OCI-LY7 (cell line): ENCODE measurements at regions not wholly inside any gene's neighbourhood (a gene's known extent, or its start where the extent isn't known, plus 50 kb on each side); places are given as distances from the start of the nearest gene placed in this dataset.

Experiments
- BruUV-seq: library from RNA; stranded (reverse); fragments of 400-500 nt; replicated peaks from 2 replicates; lab custom pipeline; 2021; lab: Mats Ljungman, UMichigan
- CTCF ChIA-PET: fragments of 300-600 bp; sonication (Branson Sonifier 250); formaldehyde crosslinking; loops from one replicate; lab custom pipeline; 2022; ENCODE audit warnings: antibody characterized with exemption; ENCODE audit not compliant: unreplicated experiment; lab: Charles Lee
- POLR2A ChIA-PET: fragments of 300-600 bp; sonication (Branson Sonifier 250); formaldehyde crosslinking; loops from one replicate; lab custom pipeline; 2022; ENCODE audit warnings: antibody characterized with exemption; lab: Charles Lee
- DNase-seq: peaks from one replicate; pipeline ENCODE4 v3.0.0-alpha.2; 2015; ENCODE audit warnings: low spot score
- H2AFZ ChIP-seq: fragments of 200-600 bp; sonication (generic), shearing (Covaris generic); 2 replicates; pipeline ENCODE4 v1.6.1; 2014; ENCODE audit warnings: mild to moderate bottlenecking, antibody characterized with exemption, low read length, moderate library complexity
- H3K27ac ChIP-seq: fragments of 200-600 bp; sonication (generic); 2 replicates; pipeline ENCODE4 v1.5.1; 2014; ENCODE audit warnings: mixed run types, low read depth, mild to moderate bottlenecking, moderate library complexity, low read length, inconsistent platforms; ENCODE audit not compliant: poor library complexity, severe bottlenecking
- H3K36me3 ChIP-seq: fragments of 200-600 bp; sonication (generic); 2 replicates; pipeline ENCODE4 v1.6.1; 2014; ENCODE audit warnings: mild to moderate bottlenecking, antibody characterized with exemption, low read length, moderate library complexity, mixed read lengths; ENCODE audit not compliant: insufficient read depth
- H3K4me1 ChIP-seq: fragments of 200-600 bp; sonication (generic); 2 replicates; pipeline ENCODE4 v1.5.1; 2014; ENCODE audit warnings: mild to moderate bottlenecking, low read length; ENCODE audit not compliant: insufficient read depth, poor library complexity, severe bottlenecking
- H3K4me2 ChIP-seq: fragments of 200-600 bp; sonication (generic); 2 replicates; pipeline ENCODE4 v1.6.1; 2014; ENCODE audit warnings: mild to moderate bottlenecking, low read length
- H3K4me3 ChIP-seq: fragments of 200-600 bp; sonication (generic); 2 replicates; pipeline ENCODE4 v1.5.1; 2014; ENCODE audit warnings: mild to moderate bottlenecking, low read depth, low read length; ENCODE audit not compliant: poor library complexity, severe bottlenecking
- H3K79me2 ChIP-seq: fragments of 200-600 bp; sonication (generic); 2 replicates; pipeline ENCODE4 v1.6.1; 2016; ENCODE audit warnings: low read depth, mild to moderate bottlenecking, low read length, moderate library complexity, mixed read lengths; ENCODE audit not compliant: insufficient read depth
- H3K9me2 ChIP-seq: fragments of 200-600 bp; sonication (generic); 2 replicates; pipeline ENCODE4 v1.6.1; 2016; ENCODE audit warnings: mild to moderate bottlenecking, low read length, mixed read lengths; ENCODE audit not compliant: insufficient read depth
- H3K9me3 ChIP-seq: fragments of 200-600 bp; sonication (generic); 2 replicates; pipeline ENCODE4 v1.6.1; 2014; ENCODE audit warnings: mild to moderate bottlenecking, mixed run types, low read length, mixed read lengths
- H4K20me1 ChIP-seq: fragments of 200-600 bp; sonication (generic); 2 replicates; pipeline ENCODE4 v1.6.1; 2014; ENCODE audit warnings: mild to moderate bottlenecking, antibody characterized with exemption, low read length, moderate library complexity, mixed read lengths; ENCODE audit not compliant: insufficient read depth
- EZH2phosphoT487 ChIP-seq: fragments of 200-600 bp; sonication (generic); IDR thresholded peaks from 2 replicates; pipeline ENCODE4 v1.6.1; 2018; ENCODE audit warnings: low read depth, borderline replicate concordance, mild to moderate bottlenecking, mixed run types, antibody characterized with exemption, low read length, moderate library complexity, mixed read lengths
- intact Hi-C: fragments of 100-400 bp; cut with micrococcal nuclease; formaldehyde crosslinking; loops from one replicate; pipeline ENCODE4 v1.10.0; 2022; ENCODE audit not compliant: unreplicated experiment
- TF ChIP-seq, protein P1 (sequence below): fragments of 200-600 bp; sonication (generic); conservative IDR thresholded peaks from 2 replicates; pipeline ENCODE4 v1.5.1; 2014; ENCODE audit warnings: mild to moderate bottlenecking, antibody characterized with exemption, low read length, moderate library complexity, mixed read lengths

GRCh38 chr12:75613981-75614380, 102.6 kb upstream of the KRR1 start:
- no peak overlapping the region for H3K4me2 ChIP-seq
- no peaks in the 10 kb centered on the region for H3K4me1 ChIP-seq
- H4K20me1 ChIP-seq, result no peaks in the 10 kb centered on the region
- BruUV-seq, result no TSS peak
- DNase-seq, result no peak
- no peaks in the 10 kb centered on the region for H3K9me2 ChIP-seq
- no peaks in the 10 kb centered on the region for H3K79me2 ChIP-seq
- no peak overlapping the region for H3K27ac ChIP-seq
- no peaks in the 10 kb centered on the region for H3K36me3 ChIP-seq
- ChIA-PET CTCF (no interaction called here), POLR2A (no interaction called here)
- H3K9me3 ChIP-seq, result no peaks in the 10 kb centered on the region
- H2AFZ ChIP-seq, result no peak overlapping the region
- TF ChIP-seq EZH2phosphoT487, result no peak
- TF ChIP-seq, protein P1, sequence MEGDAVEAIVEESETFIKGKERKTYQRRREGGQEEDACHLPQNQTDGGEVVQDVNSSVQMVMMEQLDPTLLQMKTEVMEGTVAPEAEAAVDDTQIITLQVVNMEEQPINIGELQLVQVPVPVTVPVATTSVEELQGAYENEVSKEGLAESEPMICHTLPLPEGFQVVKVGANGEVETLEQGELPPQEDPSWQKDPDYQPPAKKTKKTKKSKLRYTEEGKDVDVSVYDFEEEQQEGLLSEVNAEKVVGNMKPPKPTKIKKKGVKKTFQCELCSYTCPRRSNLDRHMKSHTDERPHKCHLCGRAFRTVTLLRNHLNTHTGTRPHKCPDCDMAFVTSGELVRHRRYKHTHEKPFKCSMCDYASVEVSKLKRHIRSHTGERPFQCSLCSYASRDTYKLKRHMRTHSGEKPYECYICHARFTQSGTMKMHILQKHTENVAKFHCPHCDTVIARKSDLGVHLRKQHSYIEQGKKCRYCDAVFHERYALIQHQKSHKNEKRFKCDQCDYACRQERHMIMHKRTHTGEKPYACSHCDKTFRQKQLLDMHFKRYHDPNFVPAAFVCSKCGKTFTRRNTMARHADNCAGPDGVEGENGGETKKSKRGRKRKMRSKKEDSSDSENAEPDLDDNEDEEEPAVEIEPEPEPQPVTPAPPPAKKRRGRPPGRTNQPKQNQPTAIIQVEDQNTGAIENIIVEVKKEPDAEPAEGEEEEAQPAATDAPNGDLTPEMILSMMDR, result no peak
- intact Hi-C loops, result no loop called here
- H3K4me3 ChIP-seq, result no peak overlapping the region

- no peaks in the 10 kb centered on the region for H3K9me2 ChIP-seq
- no peak overlapping the region for H3K27ac ChIP-seq
- peak; percentile 13 for DNase-seq
- no peaks in the 10 kb centered on the region for H3K9me3 ChIP-seq
- H2AFZ ChIP-seq, result no peak overlapping the region
- H3K4me1 ChIP-seq, result no peaks in the 10 kb centered on the region
- intact Hi-C loops, result no loop called here
- TF ChIP-seq, protein P1, result peak; percentile 54
- TF ChIP-seq EZH2phosphoT487, result no peak
- no TSS peak for BruUV-seq
- no peaks in the 10 kb centered on the region for H3K79me2 ChIP-seq
- POLR2A ChIA-PET, result no interaction called here
- CTCF ChIA-PET, result no interaction called here
- no peaks in the 10 kb centered on the region for H3K36me3 ChIP-seq
- no peak overlapping the region for H3K4me3 ChIP-seq
- H3K4me2 ChIP-seq, result no peak overlapping the region
- H4K20me1 ChIP-seq, result no peaks in the 10 kb centered on the region
These were observed 99.6 kb upstream of the KRR1 start for GRCh38 chr12:75611041-75611440.

GRCh38 chr12:75606956-75607355, 95.5 kb upstream of the KRR1 start:
- POLR2A ChIA-PET, result interaction anchor here (1.3 kb wide), 1 partner anchor 34 kb away, joined by 7 read pairs; no protein-coding TSS in a partner anchor

More at GRCh38 chr12:75606956-75607355, 95.5 kb upstream of the KRR1 start:
- H3K36me3 ChIP-seq, result no peaks in the 10 kb centered on the region
- H4K20me1 ChIP-seq, result no peaks in the 10 kb centered on the region
- no peaks in the 10 kb centered on the region for H3K4me1 ChIP-seq
- intact Hi-C loops, result no loop called here
- no TSS peak for BruUV-seq
- H3K79me2 ChIP-seq, result no peaks in the 10 kb centered on the region
- H3K27ac ChIP-seq, result no peak overlapping the region
- no peak overlapping the region for H3K4me2 ChIP-seq
- CTCF ChIA-PET, result no interaction called here
- no peak for TF ChIP-seq EZH2phosphoT487
- TF ChIP-seq, protein P1, result no peak
- H3K9me2 ChIP-seq, result no peaks in the 10 kb centered on the region
- no peaks in the 10 kb centered on the region for H3K9me3 ChIP-seq
- no peak overlapping the region for H2AFZ ChIP-seq
- no peak overlapping the region for H3K4me3 ChIP-seq
- no peak for DNase-seq
